HEK293 (cell line): ENCODE measurements at regions not wholly inside any gene's neighbourhood (a gene's known extent, or its start where the extent isn't known, plus 50 kb on each side); places are given as distances from the start of the nearest gene placed in this dataset.

Experiments used
- CTCF ChIA-PET: fragments of 350-600 bp; formaldehyde crosslinking; extraction: SDS; loops from one replicate; lab custom pipeline; 2021; ENCODE audit warnings: antibody characterized with exemption; lab: Yijun Ruan, JAX
- POLR2A ChIA-PET: fragments of 300-600 bp; formaldehyde crosslinking; extraction: SDS; loops from one replicate; lab custom pipeline; 2020; ENCODE audit warnings: antibody characterized with exemption, inconsistent platforms; lab: Yijun Ruan, JAX
- H3K27ac ChIP-seq: fragments of 200-500 bp; sonication (Bioruptor generic); 2 replicates; pipeline ENCODE4 v1.5.1; 2014; ENCODE audit warnings: low read depth, low read length, control low read depth, inconsistent platforms; ENCODE audit errors: extremely low read depth
- H3K36me3 ChIP-seq, 2 experiments: fragments of 200-500 bp in 1 of 2; sonication (Bioruptor generic) in 1 of 2; 1 replicate in 1 of 2; 2 replicates in 1 of 2; pipeline ENCODE4 v1.5.1; 2014 to 2017; ENCODE audit warnings: inconsistent platforms in 2 of 2, low read length in 2 of 2; ENCODE audit not compliant: control insufficient read depth in 2 of 2, insufficient read depth in 1 of 2
- H3K4me1 ChIP-seq: fragments of 200-500 bp; sonication (Bioruptor generic); 2 replicates; pipeline ENCODE4 v1.5.1; 2014; ENCODE audit warnings: mild to moderate bottlenecking, low read length, inconsistent platforms; ENCODE audit not compliant: control insufficient read depth, insufficient read depth
- H3K4me3 ChIP-seq: 2 replicates; pipeline ENCODE4 v1.5.1; 2011; ENCODE audit warnings: low read depth, mild to moderate bottlenecking, control low read depth, low read length, moderate library complexity
- H3K9me3 ChIP-seq: fragments of 200-500 bp; sonication (Bioruptor generic); 2 replicates; pipeline ENCODE4 v1.5.1; 2014; ENCODE audit warnings: low read depth, low read length, inconsistent platforms; ENCODE audit not compliant: control insufficient read depth, insufficient read depth
- FEZF1 ChIP-seq: fragments of 450-650 bp; formaldehyde crosslinking; IDR thresholded peaks from 2 replicates; pipeline ENCODE4 v1.5.1; 2016; ENCODE audit warnings: missing biosample characterization, missing genetic modification characterization
- GLI4 ChIP-seq: fragments of 450-650 bp; formaldehyde crosslinking; IDR thresholded peaks from 2 replicates; pipeline ENCODE4 v1.5.1; 2016; ENCODE audit warnings: missing biosample characterization, missing genetic modification characterization
- GLIS2 ChIP-seq: fragments of 450-650 bp; formaldehyde crosslinking; IDR thresholded peaks from 2 replicates; pipeline ENCODE4 v1.5.1; 2016; ENCODE audit warnings: missing biosample characterization, missing genetic modification characterization
- IKZF3 ChIP-seq: fragments of 450-650 bp; IDR thresholded peaks from 2 replicates; pipeline ENCODE4 v1.5.0; 2018; ENCODE audit warnings: missing biosample characterization, mild to moderate bottlenecking, missing genetic modification characterization, moderate library complexity
- KLF16 ChIP-seq: fragments of 450-650 bp; formaldehyde crosslinking; IDR thresholded peaks from 2 replicates; pipeline ENCODE4 v1.5.1; 2017; ENCODE audit warnings: missing biosample characterization, missing genetic modification characterization
- ZFP41 ChIP-seq: fragments of 450-650 bp; formaldehyde crosslinking; IDR thresholded peaks from 2 replicates; pipeline ENCODE4 v1.5.1; 2016; ENCODE audit warnings: missing biosample characterization, missing genetic modification characterization, borderline replicate concordance
- ZNF175 ChIP-seq: fragments of 450-650 bp; formaldehyde crosslinking; IDR thresholded peaks from 2 replicates; pipeline ENCODE4 v1.5.1; 2016; ENCODE audit warnings: missing biosample characterization, missing genetic modification characterization
- ZNF335 ChIP-seq: fragments of 450-650 bp; formaldehyde crosslinking; conservative IDR thresholded peaks from 2 replicates; pipeline ENCODE4 v1.5.1; 2016; ENCODE audit warnings: missing biosample characterization, missing genetic modification characterization
- ZNF501 ChIP-seq: fragments of 450-650 bp; formaldehyde crosslinking; IDR thresholded peaks from 2 replicates; pipeline ENCODE4 v1.5.1; 2016; ENCODE audit warnings: missing biosample characterization, missing genetic modification characterization
- ZNF560 ChIP-seq: fragments of 450-650 bp; formaldehyde crosslinking; IDR thresholded peaks from 2 replicates; pipeline ENCODE4 v1.5.1; 2017; ENCODE audit warnings: missing biosample characterization, missing genetic modification characterization, borderline replicate concordance
- ZSCAN23 ChIP-seq: fragments of 450-650 bp; formaldehyde crosslinking; IDR thresholded peaks from 2 replicates; pipeline ENCODE4 v1.5.1; 2016; ENCODE audit warnings: missing biosample characterization, missing genetic modification characterization
- TF ChIP-seq, protein P1 (sequence below): fragments of 450-650 bp; formaldehyde crosslinking; IDR thresholded peaks from 2 replicates; pipeline ENCODE4 v1.5.1; 2016; ENCODE audit warnings: missing biosample characterization, missing genetic modification characterization
- TF ChIP-seq, protein P2 (sequence below): fragments of 450-650 bp; formaldehyde crosslinking; IDR thresholded peaks from 2 replicates; pipeline ENCODE4 v1.5.1; 2016; ENCODE audit warnings: missing biosample characterization, missing genetic modification characterization, borderline replicate concordance
- TF ChIP-seq, protein P3 (sequence below): fragments of 450-650 bp; formaldehyde crosslinking; optimal IDR thresholded peaks from 2 replicates; pipeline ENCODE3; 2016; ENCODE audit warnings: missing biosample characterization, mild to moderate bottlenecking, missing genetic modification characterization

DNA sequence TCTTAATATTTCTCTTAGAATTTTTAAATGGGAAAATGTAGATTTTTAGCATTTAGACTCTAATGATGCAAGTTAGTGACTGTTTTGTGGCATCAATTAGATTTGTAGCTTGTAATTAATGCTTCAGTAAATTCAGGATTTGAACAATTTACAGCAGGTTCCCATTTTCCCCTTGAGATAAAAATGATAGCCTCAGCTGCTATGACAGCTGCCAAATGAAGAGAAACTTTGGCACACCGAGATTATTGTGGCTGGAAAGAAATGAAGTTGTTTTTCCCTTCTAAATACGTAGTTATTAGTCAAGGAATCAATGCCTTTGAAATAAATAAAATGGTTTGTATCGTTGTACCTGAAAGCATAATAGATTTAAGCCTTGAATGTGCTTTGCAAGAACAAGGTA lies 206.4 kb upstream of the P2RY1 start:
- Histone ChIP-seq H3K36me3 (no peaks in the 10 kb centered on the region), H3K27ac (no peak overlapping the region), H3K4me1 (no peaks in the 10 kb centered on the region), H3K4me3 (no peak overlapping the region), H3K9me3 (no peaks in the 10 kb centered on the region)
- POLR2A ChIA-PET, result no interaction called here
- CTCF ChIA-PET, result interaction anchor here (0.7 kb wide), 1 partner anchor 123 kb away, joined by 3 read pairs; no protein-coding TSS in a partner anchor
- no peak for TF ChIP-seq ZNF175 (tag by site-specific recombination)
- TF ChIP-seq GLIS2 (tag by site-specific recombination), result no peak
- no peak for TF ChIP-seq FEZF1 (tag by site-specific recombination)
- no peak for TF ChIP-seq ZFP41 (tag by site-specific recombination)
- no peak for TF ChIP-seq ZNF335 (tag by site-specific recombination)
- TF ChIP-seq, protein P1, sequence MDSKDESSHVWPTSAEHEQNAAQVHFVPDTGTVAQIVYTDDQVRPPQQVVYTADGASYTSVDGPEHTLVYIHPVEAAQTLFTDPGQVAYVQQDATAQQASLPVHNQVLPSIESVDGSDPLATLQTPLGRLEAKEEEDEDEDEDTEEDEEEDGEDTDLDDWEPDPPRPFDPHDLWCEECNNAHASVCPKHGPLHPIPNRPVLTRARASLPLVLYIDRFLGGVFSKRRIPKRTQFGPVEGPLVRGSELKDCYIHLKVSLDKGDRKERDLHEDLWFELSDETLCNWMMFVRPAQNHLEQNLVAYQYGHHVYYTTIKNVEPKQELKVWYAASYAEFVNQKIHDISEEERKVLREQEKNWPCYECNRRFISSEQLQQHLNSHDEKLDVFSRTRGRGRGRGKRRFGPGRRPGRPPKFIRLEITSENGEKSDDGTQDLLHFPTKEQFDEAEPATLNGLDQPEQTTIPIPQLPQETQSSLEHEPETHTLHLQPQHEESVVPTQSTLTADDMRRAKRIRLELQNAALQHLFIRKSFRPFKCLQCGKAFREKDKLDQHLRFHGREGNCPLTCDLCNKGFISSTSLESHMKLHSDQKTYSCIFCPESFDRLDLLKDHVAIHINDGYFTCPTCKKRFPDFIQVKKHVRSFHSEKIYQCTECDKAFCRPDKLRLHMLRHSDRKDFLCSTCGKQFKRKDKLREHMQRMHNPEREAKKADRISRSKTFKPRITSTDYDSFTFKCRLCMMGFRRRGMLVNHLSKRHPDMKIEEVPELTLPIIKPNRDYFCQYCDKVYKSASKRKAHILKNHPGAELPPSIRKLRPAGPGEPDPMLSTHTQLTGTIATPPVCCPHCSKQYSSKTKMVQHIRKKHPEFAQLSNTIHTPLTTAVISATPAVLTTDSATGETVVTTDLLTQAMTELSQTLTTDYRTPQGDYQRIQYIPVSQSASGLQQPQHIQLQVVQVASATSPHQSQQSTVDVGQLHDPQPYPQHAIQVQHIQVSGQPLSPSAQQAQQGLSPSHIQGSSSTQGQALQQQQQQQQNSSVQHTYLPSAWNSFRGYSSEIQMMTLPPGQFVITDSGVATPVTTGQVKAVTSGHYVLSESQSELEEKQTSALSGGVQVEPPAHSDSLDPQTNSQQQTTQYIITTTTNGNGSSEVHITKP, result no peak
- TF ChIP-seq IKZF3, result no peak
- TF ChIP-seq, protein P2, sequence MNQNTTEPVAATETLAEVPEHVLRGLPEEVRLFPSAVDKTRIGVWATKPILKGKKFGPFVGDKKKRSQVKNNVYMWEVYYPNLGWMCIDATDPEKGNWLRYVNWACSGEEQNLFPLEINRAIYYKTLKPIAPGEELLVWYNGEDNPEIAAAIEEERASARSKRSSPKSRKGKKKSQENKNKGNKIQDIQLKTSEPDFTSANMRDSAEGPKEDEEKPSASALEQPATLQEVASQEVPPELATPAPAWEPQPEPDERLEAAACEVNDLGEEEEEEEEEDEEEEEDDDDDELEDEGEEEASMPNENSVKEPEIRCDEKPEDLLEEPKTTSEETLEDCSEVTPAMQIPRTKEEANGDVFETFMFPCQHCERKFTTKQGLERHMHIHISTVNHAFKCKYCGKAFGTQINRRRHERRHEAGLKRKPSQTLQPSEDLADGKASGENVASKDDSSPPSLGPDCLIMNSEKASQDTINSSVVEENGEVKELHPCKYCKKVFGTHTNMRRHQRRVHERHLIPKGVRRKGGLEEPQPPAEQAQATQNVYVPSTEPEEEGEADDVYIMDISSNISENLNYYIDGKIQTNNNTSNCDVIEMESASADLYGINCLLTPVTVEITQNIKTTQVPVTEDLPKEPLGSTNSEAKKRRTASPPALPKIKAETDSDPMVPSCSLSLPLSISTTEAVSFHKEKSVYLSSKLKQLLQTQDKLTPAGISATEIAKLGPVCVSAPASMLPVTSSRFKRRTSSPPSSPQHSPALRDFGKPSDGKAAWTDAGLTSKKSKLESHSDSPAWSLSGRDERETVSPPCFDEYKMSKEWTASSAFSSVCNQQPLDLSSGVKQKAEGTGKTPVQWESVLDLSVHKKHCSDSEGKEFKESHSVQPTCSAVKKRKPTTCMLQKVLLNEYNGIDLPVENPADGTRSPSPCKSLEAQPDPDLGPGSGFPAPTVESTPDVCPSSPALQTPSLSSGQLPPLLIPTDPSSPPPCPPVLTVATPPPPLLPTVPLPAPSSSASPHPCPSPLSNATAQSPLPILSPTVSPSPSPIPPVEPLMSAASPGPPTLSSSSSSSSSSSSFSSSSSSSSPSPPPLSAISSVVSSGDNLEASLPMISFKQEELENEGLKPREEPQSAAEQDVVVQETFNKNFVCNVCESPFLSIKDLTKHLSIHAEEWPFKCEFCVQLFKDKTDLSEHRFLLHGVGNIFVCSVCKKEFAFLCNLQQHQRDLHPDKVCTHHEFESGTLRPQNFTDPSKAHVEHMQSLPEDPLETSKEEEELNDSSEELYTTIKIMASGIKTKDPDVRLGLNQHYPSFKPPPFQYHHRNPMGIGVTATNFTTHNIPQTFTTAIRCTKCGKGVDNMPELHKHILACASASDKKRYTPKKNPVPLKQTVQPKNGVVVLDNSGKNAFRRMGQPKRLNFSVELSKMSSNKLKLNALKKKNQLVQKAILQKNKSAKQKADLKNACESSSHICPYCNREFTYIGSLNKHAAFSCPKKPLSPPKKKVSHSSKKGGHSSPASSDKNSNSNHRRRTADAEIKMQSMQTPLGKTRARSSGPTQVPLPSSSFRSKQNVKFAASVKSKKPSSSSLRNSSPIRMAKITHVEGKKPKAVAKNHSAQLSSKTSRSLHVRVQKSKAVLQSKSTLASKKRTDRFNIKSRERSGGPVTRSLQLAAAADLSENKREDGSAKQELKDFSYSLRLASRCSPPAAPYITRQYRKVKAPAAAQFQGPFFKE (tag by site-specific recombination), result no peak
- TF ChIP-seq GLI4 (tag by site-specific recombination), result no peak
- TF ChIP-seq KLF16, result no peak
- no peak for TF ChIP-seq ZNF501 (tag by site-specific recombination)
- no peak for TF ChIP-seq ZNF560 (tag by site-specific recombination)

DNA sequence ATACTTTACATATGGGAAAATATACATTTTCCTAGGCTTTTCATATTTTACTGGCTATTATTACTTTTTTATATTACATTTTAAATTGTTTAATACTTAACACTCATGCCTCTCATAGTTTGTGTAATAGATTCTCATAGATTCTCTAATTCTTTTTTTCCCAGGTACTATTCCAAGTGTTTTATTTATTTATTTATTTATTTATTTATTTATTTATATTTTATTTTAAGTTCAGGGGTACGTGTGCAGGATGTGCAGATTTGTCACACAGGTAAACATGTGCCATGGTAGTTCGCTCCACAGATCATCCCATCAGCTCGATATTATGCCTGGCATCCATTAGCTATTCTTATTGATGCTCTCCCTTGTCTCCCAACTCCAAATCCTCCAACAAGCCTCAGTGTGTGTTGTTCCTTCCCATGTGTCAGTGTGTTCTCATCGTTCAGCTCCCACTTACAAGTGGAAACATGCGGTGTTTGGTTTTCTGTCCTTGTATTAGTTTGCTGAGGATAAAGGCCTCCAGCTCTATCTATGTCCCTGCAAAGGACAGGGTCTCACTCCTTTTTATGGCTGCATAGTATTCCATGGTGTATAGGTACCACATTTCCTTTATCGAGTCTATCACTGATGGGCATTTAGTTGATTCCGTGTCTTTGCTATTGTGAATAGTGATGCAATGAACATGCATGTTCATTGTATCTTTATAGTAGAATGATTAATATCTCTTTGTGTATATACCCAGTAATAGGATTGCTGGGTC lies 205.4 kb upstream of the P2RY1 start:
- Histone ChIP-seq H3K27ac (no peak overlapping the region), H3K4me3 (no peak overlapping the region), H3K9me3 (no peaks in the 10 kb centered on the region), H3K4me1 (no peaks in the 10 kb centered on the region), H3K36me3 (no peaks in the 10 kb centered on the region)
- ChIA-PET POLR2A (no interaction called here), CTCF (no interaction called here)
- no peak for TF ChIP-seq ZSCAN23
- TF ChIP-seq, protein P3, sequence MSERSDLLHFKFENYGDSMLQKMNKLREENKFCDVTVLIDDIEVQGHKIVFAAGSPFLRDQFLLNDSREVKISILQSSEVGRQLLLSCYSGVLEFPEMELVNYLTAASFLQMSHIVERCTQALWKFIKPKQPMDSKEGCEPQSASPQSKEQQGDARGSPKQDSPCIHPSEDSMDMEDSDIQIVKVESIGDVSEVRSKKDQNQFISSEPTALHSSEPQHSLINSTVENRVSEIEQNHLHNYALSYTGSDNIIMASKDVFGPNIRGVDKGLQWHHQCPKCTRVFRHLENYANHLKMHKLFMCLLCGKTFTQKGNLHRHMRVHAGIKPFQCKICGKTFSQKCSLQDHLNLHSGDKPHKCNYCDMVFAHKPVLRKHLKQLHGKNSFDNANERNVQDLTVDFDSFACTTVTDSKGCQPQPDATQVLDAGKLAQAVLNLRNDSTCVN (tag by site-specific recombination), result no peak
- TF ChIP-seq, protein P1, result no peak
